ENCODE measurements at regions not wholly inside any gene's neighbourhood (a gene's known extent, or its start where the extent isn't known, plus 50 kb on each side); places are given as distances from the start of the nearest gene placed in this dataset.
"Not testable (repeated sequence)": the region's sequence is repeated elsewhere in the genome, so short reads cannot be mapped to it uniquely, and the experiment has no call there.

- DNase-seq: no peak
Measured at GRCh38 chr1:29581256-29581655, 344.9 kb downstream of the PTPRU start.

- DNase-seq: peak; percentile 63
Measured at GRCh38 chr1:29579821-29580425, 343.6 kb downstream of the PTPRU start.

GRCh38 chr1:29577512-29577911 is 341.2 kb downstream of the PTPRU start:
- no peak for DNase-seq

- no peak for DNase-seq
Measured at GRCh38 chr1:29576510-29576909, 340.2 kb downstream of the PTPRU start.

GRCh38 chr1:29575826-29576225 is 339.5 kb downstream of the PTPRU start:
- DNase-seq: no peak

- no peak for DNase-seq
Measured at GRCh38 chr1:29575277-29575676, 339.0 kb downstream of the PTPRU start.

- no peak for DNase-seq
Measured at GRCh38 chr1:29574871-29575270, 338.5 kb downstream of the PTPRU start.

- DNase-seq: peak; percentile 87
Measured at GRCh38 chr1:29569971-29570634, 333.8 kb downstream of the PTPRU start.

- no peak for DNase-seq
Measured at GRCh38 chr1:29567257-29567656, 330.9 kb downstream of the PTPRU start.

- DNase-seq: no peak
Measured at GRCh38 chr1:29565490-29565889, 329.2 kb downstream of the PTPRU start.

GRCh38 chr1:29563571-29563970 is 327.2 kb downstream of the PTPRU start:
- peak; percentile 31 for DNase-seq

- DNase-seq: no peak
Measured at GRCh38 chr1:29563092-29563491, 326.8 kb downstream of the PTPRU start.

- DNase-seq: no peak
Measured at GRCh38 chr1:29559056-29559455, 322.7 kb downstream of the PTPRU start.

GRCh38 chr1:29557701-29558600 is 321.6 kb downstream of the PTPRU start:
- no peak for DNase-seq

- DNase-seq: no peak
Measured at GRCh38 chr1:29557066-29557465, 320.7 kb downstream of the PTPRU start.

GRCh38 chr1:29556657-29557056 is 320.3 kb downstream of the PTPRU start:
- no peak for DNase-seq

GRCh38 chr1:29555043-29555620 is 318.8 kb downstream of the PTPRU start:
- DNase-seq: no peak

GRCh38 chr1:29554208-29554778 is 318.0 kb downstream of the PTPRU start:
- DNase-seq: no peak

GRCh38 chr1:29551123-29551936 is 315.0 kb downstream of the PTPRU start:
- no peak for DNase-seq

- no peak for DNase-seq
Measured at GRCh38 chr1:29550119-29550841, 314.0 kb downstream of the PTPRU start.

GRCh38 chr1:29549728-29550118 is 313.4 kb downstream of the PTPRU start:
- DNase-seq: not testable (repeated sequence)
